ENCODE measurements at regions not wholly inside any gene's neighbourhood (a gene's known extent, or its start where the extent isn't known, plus 50 kb on each side); places are given as distances from the start of the nearest gene placed in this dataset.
"Not testable (repeated sequence)": the region's sequence is repeated elsewhere in the genome, so short reads cannot be mapped to it uniquely, and the experiment has no call there.

GRCh38 chr14:99004112-99004511 lies 267.9 kb downstream of the BCL11B start:
- DNase-seq (ENCODE audit: low read depth): no peak

DNA sequence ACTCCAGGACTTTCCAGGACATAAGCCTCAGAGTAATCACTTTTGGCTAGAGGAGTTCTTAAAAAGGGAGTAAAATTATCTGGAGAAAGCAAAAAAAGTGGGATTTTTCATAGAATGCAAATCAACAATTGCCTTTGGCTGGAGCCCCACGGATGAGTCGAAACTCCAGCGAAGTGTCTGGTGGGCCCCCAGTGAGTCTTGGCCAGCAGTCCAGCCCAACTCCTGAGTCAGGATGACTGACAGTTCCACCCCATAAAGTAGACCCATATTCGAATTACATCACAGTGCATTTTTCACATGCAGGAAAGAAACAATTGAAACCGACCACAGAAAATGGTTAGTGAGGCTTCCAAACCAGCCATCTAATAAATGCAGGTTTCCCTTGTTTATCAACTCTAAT lies 265.7 kb downstream of the BCL11B start:
- no peak for DNase-seq (ENCODE audit: low read depth)

- no peak for DNase-seq (ENCODE audit: low read depth)
Measured at GRCh38 chr14:99007795-99008194, 264.2 kb downstream of the BCL11B start.

- DNase-seq (ENCODE audit: low read depth): no peak
Measured at GRCh38 chr14:99009871-99010270, 262.1 kb downstream of the BCL11B start.

DNA sequence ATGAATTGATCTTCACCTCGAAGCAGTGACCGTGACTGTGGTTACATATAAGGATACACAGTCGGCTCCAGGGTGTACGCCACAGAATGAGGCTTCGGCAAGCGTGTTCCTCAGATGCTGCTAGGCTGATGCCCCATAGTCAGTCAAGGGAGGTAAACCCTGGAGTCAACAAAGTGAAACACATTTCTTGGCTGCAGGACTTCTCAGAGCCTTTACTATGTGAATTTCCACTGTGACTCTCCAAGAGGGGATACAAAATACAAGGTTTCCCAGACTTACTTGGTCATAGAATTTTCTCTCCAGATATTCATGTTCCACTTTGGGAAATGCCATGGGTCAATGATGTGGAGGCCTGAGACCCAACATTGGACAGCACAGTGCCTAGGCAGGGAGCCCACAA lies 260.6 kb downstream of the BCL11B start:
- DNase-seq (ENCODE audit: low read depth): no peak

GRCh38 chr14:99012703-99013102 lies 259.3 kb downstream of the BCL11B start:
- no peak for DNase-seq (ENCODE audit: low read depth)

- DNase-seq (ENCODE audit: low read depth): no peak
Measured at GRCh38 chr14:99015833-99016232, 256.2 kb downstream of the BCL11B start.

GRCh38 chr14:99023371-99023770 lies 248.6 kb downstream of the BCL11B start:
- no peak for DNase-seq (ENCODE audit: low read depth)

GRCh38 chr14:99024926-99025325 lies 247.1 kb downstream of the BCL11B start:
- DNase-seq (ENCODE audit: low read depth): no peak

DNA sequence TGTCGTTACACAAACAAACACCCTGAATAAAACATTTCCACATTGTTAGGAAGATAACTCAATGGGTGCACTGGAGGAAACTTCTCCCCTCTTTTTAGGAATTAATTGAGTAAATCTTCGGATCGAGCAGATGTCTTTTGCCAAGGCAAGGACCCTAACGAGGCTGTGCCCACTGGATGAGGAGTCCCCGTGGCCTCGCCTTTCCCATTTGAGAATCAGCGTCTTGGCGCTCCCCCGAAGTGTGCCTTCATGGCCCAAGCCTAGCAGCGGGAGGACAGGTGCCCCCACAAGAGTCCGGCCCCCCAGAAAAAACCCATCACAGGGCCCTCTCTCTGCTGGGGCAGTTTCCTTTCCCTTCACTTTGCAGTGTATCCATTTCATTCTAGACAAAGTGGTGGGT lies 246.6 kb downstream of the BCL11B start:
- no peak for DNase-seq (ENCODE audit: low read depth)

DNA sequence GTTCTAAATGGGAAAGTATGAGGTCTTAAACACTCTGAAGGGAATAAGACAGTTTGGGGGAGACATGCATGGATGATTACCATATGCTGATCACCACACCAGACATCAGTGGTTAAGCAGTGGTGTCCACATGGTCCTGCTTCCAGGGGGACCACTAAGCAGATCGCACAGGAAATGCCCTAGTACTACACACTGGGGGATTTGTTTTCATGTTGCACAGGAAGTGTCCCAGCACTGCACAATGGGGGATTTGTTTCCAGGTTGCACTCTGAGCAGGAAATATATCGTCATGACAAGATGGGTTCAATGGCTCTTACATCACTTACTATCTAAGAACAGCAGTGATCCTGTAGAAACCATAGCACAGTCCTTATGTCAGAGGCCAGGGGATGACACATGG lies 245.5 kb downstream of the BCL11B start:
- DNase-seq (ENCODE audit: low read depth): no peak

DNA sequence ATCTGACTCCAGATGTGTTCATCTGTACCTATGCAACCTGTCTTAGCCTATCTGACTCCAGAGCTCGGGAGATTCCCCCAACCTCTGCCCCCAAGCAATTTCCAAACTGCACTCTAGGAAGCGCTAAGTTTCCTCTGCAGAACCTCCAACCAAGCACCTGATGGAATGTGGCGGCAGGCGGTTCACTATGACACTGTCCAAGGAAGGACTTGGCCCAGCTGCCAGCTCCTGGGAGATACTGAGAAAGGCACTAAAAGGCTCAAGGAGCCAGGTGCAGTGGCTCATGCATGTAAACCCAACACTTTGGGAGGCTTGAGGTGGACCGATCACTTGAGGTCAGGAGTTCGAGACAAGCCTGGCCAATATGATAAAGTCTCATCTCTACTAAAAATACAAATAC lies 244.0 kb downstream of the BCL11B start:
- DNase-seq (ENCODE audit: low read depth): no peak

GRCh38 chr14:99028521-99028920 lies 243.5 kb downstream of the BCL11B start:
- DNase-seq (ENCODE audit: low read depth): no peak

DNA sequence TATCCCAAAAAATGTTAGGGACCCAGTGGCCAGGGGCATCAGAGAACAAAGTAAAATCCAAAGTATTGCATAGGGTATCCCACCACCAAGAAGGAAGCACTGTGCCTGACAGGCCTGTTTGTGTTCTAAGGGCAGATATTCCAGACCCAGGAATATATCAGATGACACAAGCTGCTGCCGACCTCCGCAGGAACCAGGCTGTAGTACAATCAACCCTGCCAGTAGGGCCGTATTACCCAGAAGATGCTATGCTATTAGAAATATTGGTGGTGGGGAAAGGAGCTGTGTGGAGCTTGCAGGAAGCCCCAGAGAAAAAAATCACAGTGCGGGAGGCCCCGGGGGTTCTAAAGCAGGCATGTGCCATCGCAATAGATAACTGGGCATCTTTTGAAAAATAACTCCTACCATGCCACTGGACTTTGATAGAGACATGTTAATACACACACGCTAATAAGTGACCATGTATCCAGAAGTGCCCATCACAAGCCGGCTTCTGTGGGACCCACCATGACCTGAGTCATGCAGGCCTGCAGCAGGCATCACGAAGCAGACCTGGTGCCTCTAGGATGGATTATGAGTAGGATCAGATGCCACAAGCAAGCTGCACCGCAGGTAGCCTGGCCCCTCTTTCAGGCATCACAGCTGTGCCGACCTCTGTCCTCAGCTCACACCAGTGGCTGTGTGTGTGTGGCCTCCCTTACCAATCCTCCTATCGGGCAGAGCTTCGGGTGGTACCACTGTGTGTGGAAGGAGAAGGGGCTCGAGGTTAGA lies 242.7 kb downstream of the BCL11B start:
- DNase-seq (ENCODE audit: low read depth): no peak

DNA sequence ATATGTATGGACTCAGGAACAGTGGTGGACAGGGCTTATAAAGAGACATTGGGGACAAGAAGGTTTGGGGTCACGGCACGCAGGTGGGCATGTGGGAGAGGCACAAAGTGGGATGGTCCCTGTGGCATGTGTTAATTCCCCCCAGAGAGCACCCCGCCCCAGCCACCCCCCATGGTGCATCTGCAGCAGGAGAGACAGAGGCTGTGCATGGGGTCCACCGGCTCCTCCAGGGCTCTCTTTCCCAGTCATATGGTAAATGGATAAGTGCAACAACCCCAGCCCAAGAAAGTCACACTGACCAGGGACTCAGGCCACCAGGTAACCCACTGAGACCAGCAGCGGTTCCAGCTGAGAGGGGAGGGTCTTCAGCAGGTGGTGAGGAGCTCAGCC lies 242.1 kb downstream of the BCL11B start:
- DNase-seq (ENCODE audit: low read depth): no peak

GRCh38 chr14:99030454-99030853 lies 241.5 kb downstream of the BCL11B start:
- DNase-seq (ENCODE audit: low read depth): no peak

GRCh38 chr14:99032759-99033158 lies 239.2 kb downstream of the BCL11B start:
- no peak for DNase-seq (ENCODE audit: low read depth)

DNA sequence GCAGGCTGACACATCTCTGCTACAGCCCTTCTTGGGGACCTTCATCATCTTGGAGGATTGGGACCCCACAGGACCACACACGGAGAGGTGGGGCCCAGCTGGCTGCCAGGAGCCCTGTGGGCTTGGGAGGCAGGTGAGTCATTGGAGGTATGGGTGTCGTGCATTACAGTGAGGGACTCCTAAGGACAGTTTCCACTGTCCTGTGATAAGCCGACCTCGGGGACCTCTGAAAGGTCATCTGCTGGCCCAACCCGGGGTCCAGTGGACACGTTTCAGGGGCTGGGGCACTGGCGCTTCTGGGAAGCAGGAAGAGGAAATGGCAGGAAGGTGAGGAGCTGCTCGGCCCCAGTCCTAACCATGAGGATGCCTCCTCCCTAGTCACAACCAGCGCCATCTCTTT lies 238.0 kb downstream of the BCL11B start:
- DNase-seq (ENCODE audit: low read depth): no peak

DNA sequence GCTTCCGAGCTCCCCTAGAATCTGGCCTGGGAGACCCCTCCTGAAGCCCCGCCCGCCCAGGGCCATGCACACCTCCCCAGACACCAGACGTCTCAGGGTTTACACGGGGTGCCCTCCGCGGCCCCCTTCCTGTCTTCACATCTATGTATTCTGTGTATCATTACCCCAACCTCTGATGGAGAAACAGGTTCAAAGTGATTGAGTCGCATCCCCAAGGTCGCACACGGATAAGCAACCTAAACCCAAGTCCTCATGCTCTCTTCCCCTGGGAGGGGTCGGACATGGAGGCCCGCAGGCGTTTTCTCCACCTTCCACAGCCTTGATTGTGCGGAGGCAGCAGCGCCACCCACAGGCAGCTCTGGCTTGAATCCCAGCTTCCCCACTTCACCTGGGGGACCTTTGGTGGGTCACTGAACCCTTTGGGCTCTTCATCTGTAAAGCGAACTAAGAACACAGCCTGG lies 237.3 kb downstream of the BCL11B start:
- DNase-seq (ENCODE audit: low read depth): no peak

GRCh38 chr14:99035268-99035667 lies 236.7 kb downstream of the BCL11B start:
- DNase-seq (ENCODE audit: low read depth): no peak

DNA sequence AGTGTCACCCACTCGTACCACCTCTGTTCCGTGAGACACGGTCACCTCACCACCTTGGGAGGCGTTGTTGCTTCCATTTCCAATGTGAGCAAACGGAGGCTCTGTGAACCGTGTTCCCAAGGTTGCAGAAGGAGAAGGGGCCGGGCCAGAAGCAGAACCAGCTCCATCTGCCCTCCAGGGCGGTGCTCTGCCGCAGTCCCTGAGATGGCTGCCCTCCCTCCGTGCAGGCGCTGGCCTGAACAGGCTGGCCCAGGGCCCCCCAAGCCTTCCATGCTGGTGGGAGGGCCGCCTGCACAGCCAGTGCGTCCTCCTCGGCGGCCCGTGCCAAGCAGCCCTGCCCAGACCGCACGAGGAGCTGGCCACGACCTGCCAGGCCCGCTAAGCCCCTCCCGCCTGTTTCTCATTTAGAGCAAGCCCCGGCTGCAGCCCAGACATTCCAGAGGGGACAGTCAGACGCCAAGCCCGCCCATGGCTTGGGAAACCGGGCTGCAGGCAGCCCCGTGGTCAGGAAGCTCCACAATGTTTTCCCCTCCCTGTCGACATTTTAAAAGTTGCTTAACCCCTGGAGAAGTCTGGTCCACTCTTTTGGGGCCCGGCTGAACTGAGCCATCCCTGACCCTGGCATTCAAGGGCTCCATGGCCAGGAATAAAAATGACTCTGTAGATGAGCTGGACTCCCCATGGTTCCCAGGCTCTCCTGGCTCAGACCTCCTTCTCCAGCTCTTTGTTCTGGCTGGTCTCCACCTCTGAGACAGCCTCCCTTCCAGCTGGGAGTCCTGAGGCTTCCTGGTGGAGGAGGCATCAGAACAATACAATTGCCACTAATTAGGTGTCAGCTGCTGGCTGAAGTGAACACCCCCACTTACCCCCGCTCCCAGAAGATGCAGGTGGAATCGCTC lies 236.0 kb downstream of the BCL11B start:
- no peak for DNase-seq (ENCODE audit: low read depth)

DNA sequence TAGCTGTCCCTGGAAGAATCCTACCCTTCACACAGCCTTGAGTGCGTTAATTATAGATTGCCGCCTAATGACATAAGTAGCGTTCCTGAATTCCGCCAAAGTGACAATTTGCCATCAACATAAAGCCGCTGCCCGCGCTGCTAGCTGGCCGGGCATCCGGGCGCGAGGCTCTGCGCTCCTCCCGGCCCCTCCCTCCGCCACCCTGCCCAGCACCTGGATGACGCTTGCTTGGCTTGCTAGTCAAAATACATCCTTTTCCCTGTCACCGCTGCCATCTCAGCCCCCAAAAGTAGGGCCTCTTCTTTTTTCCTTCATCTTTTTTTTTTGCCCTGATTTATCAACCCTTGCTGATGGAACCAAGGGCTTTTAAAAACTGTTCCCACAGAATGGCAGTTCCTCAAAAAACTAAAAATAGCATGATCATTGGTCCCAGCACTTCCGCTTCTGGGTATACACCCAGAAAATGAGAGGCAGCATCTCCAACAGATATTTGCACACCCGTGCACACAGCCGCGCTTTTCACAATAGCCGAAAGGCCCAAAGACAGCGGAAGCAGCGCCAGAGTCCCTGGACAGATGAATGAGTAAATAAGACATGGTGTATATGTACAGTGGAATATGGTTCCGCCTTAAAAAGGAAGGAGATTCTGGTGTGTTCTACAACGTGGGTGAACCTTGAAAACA lies 235.2 kb downstream of the BCL11B start:
- no peak for DNase-seq (ENCODE audit: low read depth)

- DNase-seq (ENCODE audit: low read depth): not testable (repeated sequence)
Measured at GRCh38 chr14:99037326-99037725, 234.7 kb downstream of the BCL11B start.

Data from T-helper 22 cell (primary cell).